ENCODE measurements at regions not wholly inside any gene's neighbourhood (a gene's known extent, or its start where the extent isn't known, plus 50 kb on each side); places are given as distances from the start of the nearest gene placed in this dataset.

DNA sequence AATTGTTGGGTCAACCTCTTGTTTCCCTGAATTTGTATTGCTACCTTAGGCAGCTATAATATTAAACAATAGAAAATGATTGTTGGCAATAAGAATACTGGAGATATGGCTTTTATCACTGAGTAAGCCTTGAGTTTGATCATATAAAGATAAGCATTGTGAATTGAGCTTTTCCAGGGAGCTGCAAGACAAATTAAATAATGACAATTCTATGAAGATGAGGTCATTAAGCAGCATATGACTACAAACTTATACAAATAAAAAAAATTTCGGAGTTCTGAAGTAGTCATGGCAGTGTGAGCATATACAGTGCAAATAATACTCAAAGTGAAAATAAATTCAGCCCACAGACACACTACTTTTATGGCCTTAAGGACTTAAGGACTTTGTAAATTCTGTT lies 161.1 kb upstream of the ANO5 start:
- TF ChIP-seq POLR2A (IDR thresholded peaks at IDR 0.05; ENCODE audit: low read depth, low read length) (no peak), POLR2AphosphoS5 (IDR thresholded peaks at IDR 0.05; ENCODE audit: low read depth, low read length) (no peak), TAF1 (IDR thresholded peaks at IDR 0.05; ENCODE audit: low read depth, low read length) (no peak), SPI1 (IDR thresholded peaks at IDR 0.05; ENCODE audit: low read depth, low read length) (no peak)
